Fibroblast of mammary gland (primary cell): ENCODE measurements at regions not wholly inside any gene's neighbourhood (a gene's known extent, or its start where the extent isn't known, plus 50 kb on each side); places are given as distances from the start of the nearest gene placed in this dataset.

Experiments
- DNase-seq: peaks from one replicate; pipeline ENCODE4 v3.0.0-alpha.2; 2010; ENCODE audit warnings: low read depth
- H3K4me3 ChIP-seq: 2 replicates; pipeline ENCODE4 v1.5.1; 2011; ENCODE audit warnings: low read depth, mild to moderate bottlenecking, low read length, moderate library complexity; ENCODE audit not compliant: control insufficient read depth
- CTCF ChIP-seq: conservative IDR thresholded peaks from 2 replicates; pipeline ENCODE4 v1.5.1; 2011; ENCODE audit warnings: low read depth, low read length, inconsistent platforms; ENCODE audit not compliant: control insufficient read depth, insufficient read depth

DNA sequence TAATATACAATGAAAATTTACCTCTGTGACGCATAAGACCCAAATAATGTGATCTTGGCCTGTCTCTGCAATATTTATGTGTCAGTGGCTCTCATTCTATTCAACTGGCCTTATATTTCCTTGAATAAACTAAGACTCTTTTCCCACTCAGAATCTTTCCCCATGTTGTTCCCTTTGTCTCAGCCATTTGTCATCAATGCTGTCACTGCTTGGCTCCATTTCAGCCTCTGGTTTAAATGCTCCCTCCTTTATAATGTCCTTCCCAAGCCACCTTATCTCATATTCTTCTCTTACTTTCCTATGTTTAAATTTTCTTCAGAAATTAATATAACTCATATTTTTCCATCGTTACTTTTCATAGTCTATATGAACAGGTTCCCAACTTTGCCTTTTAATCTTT lies 158.3 kb upstream of the DTNA start:
- no peak for TF ChIP-seq CTCF
- no peak for DNase-seq
- H3K4me3 ChIP-seq = no peak overlapping the region

GRCh38 chr18:34562252-34562870 lies 147.7 kb upstream of the DTNA start:
- no peak for DNase-seq
- no peak overlapping the region for H3K4me3 ChIP-seq

GRCh38 chr18:34567857-34568256 lies 142.2 kb upstream of the DTNA start:
- TF ChIP-seq CTCF = no peak
- H3K4me3 ChIP-seq = no peak overlapping the region
- DNase-seq = no peak

More at GRCh38 chr18:34562252-34562870, 147.7 kb upstream of the DTNA start:
- no peak for TF ChIP-seq CTCF

DNA sequence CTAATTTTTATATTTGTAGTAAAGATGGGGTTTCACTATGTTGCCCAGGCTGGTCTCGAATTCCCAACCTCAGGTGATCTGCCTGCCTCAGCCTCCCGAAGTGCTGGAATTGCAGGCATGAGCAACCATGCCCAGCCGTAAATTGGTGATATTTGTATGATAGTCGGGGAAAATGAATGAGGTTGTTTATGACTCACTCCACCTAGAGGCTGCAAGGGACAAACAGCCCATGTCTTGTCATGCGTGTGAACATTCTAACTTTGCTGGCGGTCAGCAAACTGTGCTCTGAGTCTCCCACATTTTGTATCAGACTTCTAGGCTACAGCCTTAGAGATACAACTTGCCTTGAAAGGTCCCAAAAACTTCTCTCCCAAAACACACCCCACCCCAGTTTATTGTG lies 133.5 kb upstream of the DTNA start:
- TF ChIP-seq CTCF = no peak
- no peak for DNase-seq
- no peak overlapping the region for H3K4me3 ChIP-seq

DNA sequence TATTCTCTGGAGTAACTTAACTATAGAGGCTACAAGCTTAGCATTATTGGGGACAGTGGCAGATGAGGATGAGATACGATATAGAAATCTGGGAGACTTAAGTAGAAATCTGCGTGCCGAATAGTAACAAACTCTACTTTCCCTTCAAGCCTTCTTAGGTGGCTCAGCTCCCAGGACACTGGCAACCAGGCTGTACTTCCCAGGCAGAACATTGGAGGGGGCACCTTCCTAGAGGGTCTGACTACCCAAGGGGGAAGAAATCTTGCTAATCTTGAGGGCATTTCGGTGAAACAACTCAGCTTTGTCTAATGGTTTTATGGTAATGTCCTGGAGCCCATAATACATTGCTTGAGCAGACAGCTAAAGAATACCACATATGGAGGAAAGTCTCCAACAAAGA lies 126.2 kb upstream of the DTNA start:
- no peak for DNase-seq
- no peak overlapping the region for H3K4me3 ChIP-seq
- no peak for TF ChIP-seq CTCF

GRCh38 chr18:34590503-34590902 lies 119.6 kb upstream of the DTNA start:
- TF ChIP-seq CTCF = no peak
- no peak for DNase-seq

More at GRCh38 chr18:34590503-34590902, 119.6 kb upstream of the DTNA start:
- H3K4me3 ChIP-seq = no peak overlapping the region
